Hepatic stellate cell (primary cell): ENCODE measurements at regions not wholly inside any gene's neighbourhood (a gene's known extent, or its start where the extent isn't known, plus 50 kb on each side); places are given as distances from the start of the nearest gene placed in this dataset.
"Not testable (repeated sequence)": the region's sequence is repeated elsewhere in the genome, so short reads cannot be mapped to it uniquely, and the experiment has no call there.

Experiments
- DNase-seq: peaks from one replicate; pipeline ENCODE4 v3.0.0; 2011; ENCODE audit warnings: low spot score

DNA sequence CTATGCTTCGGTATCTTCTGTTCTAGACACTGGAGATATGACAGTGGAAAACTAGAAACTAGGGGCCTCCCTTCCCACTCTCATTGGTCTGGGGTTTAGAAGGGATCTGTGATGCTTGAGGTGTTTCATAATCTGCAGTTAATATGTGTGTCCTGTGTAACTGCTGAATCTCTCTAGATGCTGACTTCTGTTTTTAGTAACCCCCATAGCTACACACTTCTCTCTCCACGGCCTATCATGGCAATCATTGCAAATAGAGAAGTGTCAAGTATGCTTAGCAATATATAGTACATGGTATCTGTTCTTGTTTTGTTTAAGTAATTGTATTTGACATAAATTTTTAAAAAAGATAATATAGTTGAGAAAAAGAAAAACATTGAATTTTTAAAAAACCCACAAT, 394.6 kb upstream of the MMS22L start:
- DNase-seq: no peak

DNA sequence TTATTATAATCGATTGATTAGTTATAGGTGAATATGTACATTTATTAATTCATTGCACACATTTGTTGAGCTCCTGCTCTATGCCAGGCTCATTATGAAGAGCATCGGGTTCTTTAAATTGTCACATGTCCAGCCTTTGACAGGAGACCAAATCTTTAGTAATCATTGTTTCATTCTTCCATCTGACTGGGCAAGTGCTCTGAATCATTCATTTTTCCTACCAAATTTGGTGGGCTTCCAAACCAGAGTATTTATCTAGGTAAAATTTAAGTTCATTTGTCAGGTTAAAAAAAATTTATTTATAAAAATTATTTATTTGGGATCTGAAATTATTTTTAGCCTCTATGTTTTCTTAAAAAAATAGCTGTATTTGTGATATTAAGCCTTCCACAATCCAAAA, 404.9 kb upstream of the MMS22L start:
- no peak for DNase-seq

DNA sequence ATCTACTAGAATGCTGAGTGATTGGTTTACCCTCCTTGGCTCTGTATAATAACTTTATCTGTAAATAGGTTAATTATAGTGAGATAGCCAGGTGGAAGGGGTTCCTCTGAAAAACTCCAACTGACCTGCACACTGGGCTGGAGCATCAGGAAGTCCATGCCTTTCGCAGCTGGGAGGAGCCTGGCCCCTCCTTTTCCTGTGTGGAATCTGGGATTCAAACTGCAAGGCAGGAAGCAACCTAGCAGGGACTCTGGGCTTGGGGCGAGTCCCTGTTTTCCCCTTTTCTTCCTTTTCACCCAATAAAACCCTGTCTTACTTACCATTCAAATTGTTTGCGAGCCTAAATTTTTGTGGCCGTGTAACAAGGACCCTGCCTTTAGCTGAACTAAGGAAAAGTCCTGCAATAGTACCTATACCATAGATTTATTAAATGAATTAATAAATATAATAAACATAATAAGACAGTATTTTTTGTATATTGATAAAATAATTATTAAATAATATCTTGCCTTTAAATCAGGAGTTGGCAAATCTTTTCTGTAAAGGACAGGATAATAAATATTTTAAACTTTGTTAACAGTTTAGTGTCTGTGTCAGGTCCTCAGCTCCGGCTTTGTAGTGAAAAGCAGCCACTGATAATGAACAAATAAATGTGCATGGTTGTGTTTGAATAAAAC, 406.2 kb upstream of the MMS22L start:
- no peak for DNase-seq

DNA sequence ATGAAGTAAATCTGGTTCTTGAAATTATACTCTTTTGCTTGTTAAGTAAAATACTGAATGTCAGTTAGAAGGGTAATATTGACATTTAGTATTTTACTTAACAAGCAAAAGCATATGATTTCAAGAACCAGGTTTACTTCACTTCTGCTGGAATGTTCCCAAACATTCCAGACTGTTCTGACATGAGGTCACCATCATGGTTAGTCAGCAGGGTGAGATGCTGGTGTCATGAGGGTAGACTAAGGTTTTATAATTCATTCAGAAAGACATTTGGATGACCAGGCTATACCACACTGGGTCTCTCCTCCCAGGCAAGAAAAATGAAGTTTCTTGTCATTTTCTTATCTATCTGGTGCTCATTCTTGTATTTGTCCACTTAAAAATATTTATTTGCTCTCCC, 414.4 kb upstream of the MMS22L start:
- peak; percentile 20 for DNase-seq

DNA sequence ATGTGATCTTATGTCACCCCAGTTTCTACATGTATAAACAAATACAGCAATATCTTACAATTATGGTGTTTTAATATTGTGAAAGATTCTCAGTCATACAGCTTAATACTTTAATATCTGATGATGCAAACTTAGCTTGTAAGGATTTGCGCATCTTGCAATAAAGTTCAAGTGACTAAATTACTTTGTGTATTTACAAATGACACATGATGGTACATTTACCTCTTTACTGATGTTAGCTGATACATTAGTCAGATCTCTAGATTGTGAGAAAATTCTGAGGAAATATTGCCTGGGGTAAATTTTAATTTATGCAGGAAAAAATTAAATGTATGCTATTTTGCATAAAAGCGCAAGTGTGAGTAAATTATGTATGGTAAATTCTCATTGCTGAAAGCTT, 418.8 kb upstream of the MMS22L start:
- no peak for DNase-seq

DNA sequence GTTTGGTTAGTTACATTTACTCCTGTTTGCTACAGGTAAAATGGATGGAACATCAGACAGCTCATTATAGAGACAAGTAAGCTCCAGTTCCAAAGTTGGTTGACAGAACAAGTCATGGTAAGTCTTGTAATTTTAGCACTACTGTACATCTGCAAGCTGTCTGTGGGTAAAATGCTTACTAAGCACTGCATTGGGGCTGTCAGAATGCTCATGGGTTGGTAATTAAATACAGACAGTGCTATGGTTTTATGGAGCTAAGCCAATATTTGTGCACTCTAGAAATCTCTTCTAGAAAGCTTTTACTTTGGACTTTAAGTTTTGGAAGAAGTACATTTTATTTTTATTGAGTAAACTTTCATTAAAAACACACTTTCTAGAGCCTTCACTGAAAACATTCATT, 419.2 kb upstream of the MMS22L start:
- no peak for DNase-seq

DNA sequence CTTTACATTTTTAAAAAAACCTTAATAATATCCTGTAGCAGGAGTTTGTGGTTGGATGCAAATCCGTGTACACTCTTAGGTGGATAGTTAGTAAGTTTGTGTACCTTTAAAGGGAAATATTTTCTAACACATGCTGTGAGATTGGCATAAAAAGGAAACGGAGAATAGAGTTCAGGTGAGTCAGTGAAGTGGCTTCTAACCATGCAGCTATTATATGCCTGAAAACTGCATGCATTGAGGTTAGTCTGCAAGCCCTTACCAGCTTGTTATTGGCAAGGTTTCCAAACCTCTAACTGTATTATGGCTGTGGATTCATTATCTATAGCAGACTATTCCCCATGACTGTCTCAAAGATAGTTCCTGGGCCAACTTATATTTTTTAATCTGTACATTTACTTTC, 420.6 kb upstream of the MMS22L start:
- DNase-seq: no peak

DNA sequence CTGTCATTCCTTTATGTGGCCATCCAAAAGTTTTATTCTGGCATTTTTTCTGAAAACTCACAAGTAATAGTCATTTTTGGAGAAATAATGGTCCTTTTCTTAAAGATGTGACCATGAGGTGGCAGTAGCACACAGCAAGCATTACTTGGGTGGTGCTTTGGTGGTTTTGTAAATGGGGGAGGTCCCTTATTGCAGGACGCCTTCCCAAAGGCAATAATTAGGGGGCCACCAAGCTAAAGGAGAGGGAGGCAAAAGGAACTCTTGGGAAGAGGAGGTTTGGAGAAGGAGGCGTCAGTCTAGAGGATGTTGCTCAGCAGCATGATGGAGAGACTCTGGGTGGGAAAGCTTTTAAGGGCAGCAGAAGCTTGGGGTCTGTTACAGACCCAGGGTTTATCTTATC, 422.6 kb upstream of the MMS22L start:
- no peak for DNase-seq

DNA sequence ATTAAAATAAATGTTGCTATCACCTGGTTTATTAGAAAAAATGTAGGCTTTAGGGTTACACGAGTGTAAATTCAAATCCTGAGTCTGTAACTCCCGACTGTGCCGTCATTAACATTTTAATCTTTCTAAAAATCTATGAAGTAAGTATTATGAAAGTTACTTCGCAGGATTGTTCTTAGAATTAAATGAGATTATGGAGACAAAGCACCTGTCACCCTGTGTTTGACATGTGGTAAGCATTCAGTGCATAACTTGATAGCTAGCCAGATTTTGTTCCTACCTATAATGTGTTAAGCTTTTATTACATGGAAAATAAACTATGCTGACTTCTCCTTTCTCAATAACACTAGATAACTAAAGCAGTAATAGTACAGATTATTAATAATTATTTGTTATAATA, 429.7 kb upstream of the MMS22L start:
- DNase-seq: no peak

DNA sequence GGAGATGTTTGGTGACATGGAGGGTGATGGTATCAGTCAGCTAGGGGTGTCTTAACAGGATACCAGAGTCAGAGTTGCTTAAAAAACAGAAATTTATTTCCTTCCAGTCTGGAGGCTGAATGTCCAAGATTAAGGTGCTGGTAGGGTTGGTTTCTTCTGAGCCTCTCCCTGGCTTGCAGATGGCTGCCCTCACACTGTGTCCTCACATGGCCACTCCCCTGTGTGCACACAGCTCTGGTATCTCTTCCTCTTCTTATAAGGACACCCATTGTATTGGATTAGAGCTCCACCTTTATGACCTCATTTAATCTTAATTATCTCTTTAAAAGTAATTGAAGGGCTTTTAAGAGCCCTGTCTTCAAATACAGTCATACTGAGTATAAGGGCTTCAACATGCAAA, 431.8 kb upstream of the MMS22L start:
- DNase-seq: no peak

DNA sequence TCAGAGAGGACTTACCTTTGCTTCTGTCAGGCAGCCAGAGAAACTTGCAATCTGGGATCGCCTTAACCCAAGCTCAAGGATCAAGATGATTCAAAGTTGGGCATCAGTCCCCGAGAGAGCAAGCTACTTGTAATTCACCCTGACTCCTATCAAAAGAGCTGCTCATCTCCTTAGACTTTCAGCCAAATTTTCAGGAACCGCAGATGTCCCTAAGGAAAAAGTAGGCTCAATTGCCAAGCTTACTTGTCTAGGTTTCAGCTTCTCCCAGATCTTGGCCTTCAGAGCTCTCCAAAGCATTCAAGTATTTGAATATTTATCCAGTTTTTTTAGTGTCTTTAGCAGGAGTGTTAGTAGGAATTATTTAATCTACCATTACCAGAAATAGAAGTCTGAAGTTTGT, 434.1 kb upstream of the MMS22L start:
- DNase-seq: no peak

DNA sequence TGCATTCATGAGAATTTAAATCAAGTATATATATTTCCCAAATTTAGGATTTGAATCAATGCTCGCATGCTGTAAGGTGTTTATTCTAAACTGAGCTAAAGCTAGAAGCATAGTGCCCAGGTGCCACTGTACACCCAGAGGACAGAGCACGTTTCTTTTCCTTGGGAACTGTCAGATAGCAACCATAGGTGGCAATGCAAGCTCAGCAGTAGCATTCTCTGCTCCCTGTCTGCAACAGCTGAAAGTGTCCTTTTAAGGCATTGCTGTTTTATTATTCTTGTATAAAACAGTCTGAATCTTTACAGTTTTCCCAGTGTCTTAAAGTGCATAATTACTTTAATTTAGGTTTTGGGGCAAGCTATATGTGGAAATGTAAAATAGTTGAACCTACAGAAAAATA, 443.4 kb upstream of the MMS22L start:
- DNase-seq: no peak

DNA sequence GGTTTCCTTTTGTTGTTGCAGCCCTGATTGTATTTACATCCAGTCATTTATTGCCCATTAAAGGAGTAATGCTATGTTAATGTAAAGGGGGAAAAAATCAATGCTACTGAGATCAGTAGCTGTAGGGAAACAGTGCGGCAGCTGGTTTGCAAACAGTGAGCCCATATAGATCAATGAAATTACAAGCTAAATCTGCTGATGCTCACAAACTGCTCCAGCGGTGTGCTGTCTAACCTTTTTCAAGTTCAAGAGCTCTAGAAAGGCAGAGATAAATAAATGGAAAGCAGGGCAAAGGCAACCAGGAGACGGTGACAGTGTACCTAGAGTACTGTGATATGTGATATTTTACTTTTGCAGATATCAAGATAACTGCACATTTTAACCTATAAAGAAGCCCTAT, 449.0 kb upstream of the MMS22L start:
- no peak for DNase-seq

DNA sequence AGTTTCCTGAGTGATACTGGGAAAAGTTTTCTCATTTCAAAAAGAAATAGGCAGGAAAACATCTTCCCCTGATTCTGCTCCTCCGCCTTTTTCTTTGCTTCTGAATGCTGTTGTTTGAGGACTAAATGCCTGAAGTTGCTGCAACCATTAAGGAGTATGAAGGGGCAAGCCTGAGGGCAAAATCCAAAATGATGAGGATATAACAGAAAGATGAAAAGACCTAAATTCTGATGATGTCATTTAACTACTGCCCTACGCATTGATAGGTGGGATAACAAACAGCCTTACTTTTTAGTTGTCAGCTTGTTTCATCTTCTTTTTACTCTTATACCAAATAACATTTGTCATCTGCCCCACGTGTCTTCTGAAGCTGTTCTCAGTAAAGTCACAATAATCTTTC, 474.6 kb upstream of the MMS22L start:
- DNase-seq: no peak

DNA sequence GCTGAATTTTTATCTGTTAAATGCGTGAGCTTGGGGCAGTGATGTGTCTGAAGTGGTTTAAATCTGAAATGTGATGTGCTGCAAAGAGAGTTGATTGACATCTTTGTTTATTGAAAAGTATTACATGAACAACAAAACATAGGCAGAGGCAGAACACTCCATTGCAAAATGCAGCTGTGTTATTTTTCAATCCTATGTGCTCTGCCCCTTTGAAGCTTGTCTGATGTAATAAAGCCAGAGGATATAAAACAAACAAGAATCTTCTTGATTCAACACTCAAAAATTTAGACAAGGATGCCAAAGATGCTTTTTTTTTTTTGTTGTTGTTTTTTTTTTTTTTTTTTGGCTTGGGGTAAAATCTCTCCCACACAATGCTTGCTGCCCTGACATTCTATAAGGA, 482.4 kb upstream of the MMS22L start:
- peak; percentile 21 for DNase-seq

DNA sequence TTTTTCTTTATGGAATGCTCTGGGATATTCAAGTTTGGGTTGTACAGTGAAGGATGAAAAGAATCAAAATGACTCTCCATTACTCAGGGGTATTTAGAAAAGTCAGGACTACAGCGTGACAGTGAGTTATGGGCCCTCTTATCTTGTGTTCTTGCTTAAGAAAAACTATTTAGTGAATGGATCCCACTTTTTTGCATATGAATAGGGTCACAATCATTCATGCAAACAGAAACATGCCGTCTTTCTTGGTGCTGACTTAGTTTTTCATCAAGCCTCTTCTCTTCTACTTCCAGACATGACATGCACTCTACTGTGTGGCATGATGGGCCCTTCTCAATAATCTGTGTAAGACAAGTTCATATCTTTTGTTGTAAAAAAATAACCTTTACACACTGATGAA, 488.4 kb upstream of the MMS22L start:
- no peak for DNase-seq

DNA sequence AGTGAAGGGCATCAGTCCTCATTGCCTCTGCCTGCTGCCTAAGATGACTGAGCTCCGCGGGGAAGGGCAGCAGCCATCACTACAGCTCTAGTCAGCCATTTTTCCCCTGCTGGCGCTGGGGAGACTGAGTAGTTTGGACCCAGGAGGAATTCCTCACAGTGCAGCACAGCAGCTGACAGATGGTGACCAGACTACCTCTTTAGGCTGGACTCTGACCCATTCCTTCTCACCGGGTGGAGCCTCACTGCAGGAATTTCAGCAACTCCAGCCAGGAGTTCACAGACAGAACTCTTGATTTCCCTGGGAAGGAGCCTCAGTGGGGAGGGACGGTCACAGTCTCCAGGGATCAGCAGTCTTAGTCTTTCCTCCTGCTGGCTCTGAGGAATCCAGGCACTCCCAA, 492.0 kb upstream of the MMS22L start:
- no peak for DNase-seq

DNA sequence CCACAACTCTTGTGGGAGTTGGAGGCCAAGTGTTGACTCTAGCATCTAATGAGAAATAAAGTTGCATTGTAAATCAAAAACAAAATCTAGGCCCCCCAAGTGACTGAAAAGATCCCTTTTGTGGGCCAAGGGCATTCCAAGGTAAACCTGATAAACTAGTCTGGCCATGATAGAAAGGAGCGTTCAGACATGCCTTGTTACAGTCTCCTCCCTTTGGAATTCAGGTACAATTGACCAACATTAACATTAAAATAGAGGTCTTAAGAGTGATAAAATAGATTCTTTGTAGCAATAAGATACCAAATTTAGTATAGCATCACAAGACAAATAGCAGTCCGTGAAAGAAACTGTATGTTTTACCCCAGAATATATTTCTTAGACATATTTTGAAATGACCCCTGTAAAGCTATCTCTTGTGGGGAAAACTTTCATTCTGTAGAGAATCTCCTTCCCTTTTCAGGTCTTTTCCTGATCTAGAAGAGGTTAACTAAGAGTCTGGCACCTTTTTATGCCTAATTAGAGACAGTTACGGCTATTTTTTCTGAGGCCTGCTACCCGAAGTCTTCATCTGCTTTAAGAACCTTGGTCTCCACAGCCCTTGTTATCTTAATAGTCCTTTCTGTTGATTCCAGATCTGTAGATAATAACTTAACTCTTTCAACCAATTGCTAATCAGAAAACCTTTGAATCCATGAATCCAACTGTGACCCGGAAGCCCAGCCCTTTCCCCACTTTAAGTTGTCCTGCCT, 495.4 kb upstream of the MMS22L start:
- no peak for DNase-seq

DNA sequence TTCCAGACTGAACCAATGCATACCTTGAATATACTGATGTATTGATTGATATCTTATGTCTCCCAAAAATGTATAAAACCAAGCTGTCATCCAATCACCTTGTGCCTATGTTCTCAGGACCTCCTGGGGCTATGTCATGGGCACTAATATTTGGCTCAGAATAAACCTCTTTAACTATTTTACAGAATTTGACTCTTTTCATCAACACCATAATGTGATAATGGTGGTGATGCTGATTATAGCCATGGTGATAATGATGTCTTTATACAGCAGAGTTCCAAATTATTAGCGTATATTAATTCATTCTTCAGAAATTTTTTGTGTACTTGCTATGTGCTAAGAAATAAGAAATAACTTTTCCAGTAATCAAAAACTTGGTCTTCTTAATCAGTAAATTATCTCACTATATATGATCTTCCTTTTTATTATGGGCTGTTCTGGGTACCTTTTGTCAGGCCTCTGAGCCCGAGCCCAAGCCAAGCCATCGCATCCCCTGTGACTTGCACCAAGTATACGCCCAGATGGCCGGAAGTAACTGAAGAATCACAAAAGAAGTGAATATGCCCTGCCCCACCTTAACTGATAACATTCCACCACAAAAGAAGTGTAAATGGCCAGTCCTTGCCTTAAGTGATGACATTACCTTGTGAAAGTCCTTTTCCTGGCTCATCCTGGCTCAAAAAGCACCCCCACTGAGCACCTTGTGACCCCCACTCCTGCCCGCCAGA, 496.2 kb upstream of the MMS22L start:
- not testable (repeated sequence) for DNase-seq

DNA sequence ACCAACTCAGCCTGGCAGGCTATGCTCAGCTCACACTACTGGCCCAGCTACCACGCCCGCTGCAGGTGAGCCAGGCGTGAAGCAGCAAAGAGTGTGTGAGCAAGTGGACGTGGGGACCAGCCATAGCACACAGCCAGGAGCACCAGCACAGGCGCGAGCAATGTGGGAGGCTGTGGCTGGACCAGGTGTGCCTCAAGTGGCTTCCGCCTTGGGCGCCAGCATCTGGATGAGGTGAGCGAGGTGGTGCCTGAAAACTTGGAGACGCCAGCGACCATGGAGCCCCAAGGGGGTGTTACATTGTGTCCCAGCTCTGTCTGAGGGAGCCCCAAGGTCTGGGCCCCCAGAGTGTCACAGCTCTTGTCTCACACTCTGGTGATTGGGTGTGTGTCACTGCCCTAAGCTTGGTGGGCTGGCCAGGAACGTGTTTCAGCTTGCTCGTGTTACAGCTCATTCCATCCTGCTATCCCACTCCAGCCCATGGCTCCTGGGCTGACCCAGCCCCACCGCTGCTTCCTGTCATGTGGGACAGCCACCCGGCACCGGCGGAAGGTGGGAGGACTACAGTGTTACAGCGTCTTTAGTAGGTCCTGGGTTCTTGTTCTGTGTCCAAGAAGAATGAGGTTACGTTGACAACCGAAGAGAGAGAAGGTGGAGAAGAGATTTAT, 508.0 kb upstream of the MMS22L start:
- DNase-seq: no peak

DNA sequence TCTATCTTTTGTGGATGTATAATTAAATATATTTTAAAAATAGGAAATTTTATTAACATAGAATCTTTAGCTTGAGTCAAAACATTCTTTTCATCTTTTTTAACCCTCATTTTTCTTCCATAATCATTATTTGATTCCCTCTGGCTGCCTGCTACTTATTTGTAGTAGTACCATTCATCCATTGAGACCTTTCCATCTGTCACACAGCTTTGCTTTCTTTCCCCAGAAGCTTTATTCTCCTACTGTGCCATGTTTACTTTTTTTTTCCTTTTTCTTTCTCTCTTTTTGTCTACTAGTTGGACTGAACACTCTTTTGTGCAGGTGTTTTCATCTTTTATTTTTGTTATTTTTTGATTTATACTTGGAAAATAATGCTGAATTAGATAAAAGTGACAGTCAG, 522.6 kb upstream of the MMS22L start:
- DNase-seq: no peak

DNA sequence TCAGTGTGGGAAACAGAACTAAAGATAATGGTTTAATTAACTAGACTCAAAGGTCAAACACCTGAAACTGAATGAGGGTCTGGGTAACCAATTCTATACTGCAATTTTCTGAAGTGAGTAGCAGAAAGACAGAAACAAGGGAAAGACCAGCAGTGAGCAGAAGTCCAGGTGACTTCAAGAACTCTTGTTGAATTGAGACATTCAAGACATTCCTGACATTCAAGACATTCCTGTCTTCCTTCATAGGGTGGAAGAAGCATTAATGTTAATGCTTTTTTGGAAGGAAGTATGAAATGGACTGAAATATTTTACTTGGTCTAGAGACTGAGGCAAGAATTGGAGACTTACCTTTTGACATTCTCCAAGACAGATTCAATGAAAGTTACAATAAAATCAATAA, 529.9 kb upstream of the MMS22L start:
- no peak for DNase-seq
